AG20443 (cell line): ENCODE measurements at regions not wholly inside any gene's neighbourhood (a gene's known extent, or its start where the extent isn't known, plus 50 kb on each side); places are given as distances from the start of the nearest gene placed in this dataset.
"Not testable (repeated sequence)": the region's sequence is repeated elsewhere in the genome, so short reads cannot be mapped to it uniquely, and the experiment has no call there.

Experiments
- DNase-seq: peaks from one replicate; pipeline ENCODE4 v3.0.0; 2012; ENCODE audit warnings: low spot score, mixed read lengths

- DNase-seq, result no peak
Measured at GRCh38 chr3:87710511-87710910, 348.3 kb downstream of the CGGBP1 start.

GRCh38 chr3:87710028-87710427, 348.8 kb downstream of the CGGBP1 start:
- no peak for DNase-seq

DNA sequence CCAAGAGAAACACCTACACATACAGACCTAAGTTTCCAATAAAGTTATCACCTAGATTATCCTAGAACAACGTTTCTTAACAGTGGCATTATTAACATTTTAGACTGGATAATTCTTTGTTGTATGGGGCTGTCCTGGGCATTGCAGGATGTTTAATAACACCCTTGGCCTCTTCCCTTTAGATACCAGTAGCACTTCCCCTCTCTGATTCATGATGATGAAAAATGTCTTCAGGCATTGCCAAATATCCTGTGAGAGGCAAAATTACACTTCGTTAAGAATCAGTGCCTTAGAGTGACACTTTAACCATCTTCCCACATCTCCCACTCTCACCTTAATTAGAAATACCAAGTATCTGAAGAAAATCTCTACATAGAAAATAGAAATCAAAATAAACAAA, 352.6 kb downstream of the CGGBP1 start:
- no peak for DNase-seq

DNA sequence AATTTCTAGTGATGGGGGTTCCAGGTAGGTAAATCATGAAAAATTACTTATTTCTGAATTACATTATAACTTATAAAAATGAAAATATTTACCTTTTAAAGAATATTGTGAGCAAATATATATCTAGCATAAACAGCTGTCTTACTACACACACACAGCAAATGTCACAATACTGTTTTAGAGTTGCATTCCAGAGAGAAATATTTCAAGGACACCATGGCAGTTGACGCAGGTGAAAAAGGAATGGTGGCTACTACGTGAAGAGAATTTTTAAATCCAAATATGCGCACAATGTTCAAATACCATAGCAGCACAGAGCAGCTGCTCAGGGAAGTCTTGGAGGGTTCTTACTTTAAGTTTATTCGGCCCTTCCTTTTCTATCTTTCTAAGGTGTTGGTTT, 356.2 kb downstream of the CGGBP1 start:
- DNase-seq, result no peak

DNA sequence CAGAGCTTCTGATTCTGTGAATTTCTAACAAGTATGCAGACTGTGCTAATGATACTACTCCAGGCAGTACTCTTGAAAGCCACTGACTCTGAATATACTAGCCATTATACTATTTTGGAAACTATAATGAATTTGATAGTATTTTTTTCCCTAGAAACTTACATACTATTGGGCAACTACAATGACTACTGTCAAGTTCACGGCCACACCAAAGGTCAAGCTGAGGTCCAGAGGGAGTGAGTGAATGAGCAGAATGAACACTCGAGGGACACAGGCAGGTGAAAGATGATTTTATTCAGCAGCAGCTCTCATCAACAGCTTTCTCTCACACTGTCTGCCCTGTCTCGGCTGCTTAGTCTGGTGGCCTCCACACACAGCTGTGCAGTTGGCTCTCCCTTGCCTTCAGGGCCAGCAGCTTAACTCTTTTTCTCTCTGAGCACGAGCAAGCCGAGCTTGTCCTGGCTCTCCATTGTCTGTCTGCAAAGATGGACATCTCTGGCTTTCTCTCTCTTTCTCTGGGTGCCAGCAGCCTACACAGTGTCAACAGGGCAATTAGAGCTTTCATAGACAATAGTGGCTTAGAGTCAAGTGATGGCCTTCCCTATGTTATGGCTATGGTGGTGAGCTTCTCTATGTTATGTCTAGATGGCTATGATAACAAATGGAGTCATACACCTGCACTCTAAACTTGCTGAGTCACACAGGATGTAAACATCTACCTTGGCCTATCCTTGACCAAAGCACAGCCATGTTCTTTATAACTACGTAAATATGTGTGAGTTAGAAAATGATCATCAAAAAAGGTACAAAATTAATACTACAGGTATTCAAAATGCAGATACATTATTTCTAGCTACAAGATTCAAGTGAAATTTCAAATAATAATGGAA, 362.4 kb downstream of the CGGBP1 start:
- DNase-seq, result no peak

DNA sequence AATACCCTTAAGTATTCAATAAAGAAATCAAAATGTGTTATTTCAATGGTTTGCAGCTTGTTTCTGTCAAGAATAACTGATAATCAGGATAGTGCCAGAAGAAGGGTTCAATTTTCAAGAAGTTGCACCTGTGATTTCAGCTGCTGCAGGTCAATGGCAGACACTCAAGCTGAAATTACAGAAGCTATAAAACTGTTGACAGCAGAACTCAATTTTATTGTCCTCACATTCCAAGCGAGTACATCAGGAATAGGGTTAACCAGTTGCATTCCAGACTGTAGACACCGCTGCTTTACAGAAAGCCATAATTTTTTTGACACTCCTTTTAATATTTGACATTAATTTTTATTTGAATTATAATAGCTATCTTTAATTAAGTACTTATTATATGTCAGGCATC, 364.1 kb downstream of the CGGBP1 start:
- DNase-seq, result no peak

GRCh38 chr3:87691109-87691508, 367.7 kb downstream of the CGGBP1 start:
- DNase-seq, result no peak

DNA sequence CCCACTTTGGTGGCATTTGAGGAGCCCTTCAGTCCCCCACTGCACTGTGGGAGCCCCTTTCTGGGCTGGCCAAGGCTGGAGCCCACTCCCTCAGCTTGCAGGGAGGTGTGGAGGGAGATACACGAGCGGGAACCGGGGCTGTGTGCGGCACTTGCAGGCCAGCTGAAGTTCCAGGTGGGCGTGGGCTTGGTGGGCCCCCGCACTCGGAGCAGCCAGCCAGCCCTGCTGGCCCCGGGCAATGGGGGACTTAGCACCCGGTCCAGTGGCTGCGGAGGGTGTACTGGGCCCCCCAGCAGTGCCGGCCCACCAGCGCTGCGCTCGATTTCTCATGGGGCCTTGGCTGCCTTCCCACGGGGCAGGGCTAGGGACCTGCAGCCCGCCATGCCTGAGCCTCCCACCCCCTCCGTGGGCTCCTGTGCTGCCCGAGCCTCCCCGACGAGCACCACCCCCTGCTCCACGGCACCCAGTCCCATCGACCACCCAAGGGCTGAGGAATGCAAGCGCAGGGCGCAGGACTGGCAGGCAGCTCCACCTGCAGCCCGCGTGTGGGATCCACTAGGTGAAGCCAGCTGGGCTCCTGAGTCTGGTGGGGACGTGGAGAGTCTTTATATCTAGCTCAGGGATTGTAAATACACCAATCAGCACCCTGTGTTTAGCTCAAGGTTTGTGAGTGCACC, 379.7 kb downstream of the CGGBP1 start:
- DNase-seq, result not testable (repeated sequence)

DNA sequence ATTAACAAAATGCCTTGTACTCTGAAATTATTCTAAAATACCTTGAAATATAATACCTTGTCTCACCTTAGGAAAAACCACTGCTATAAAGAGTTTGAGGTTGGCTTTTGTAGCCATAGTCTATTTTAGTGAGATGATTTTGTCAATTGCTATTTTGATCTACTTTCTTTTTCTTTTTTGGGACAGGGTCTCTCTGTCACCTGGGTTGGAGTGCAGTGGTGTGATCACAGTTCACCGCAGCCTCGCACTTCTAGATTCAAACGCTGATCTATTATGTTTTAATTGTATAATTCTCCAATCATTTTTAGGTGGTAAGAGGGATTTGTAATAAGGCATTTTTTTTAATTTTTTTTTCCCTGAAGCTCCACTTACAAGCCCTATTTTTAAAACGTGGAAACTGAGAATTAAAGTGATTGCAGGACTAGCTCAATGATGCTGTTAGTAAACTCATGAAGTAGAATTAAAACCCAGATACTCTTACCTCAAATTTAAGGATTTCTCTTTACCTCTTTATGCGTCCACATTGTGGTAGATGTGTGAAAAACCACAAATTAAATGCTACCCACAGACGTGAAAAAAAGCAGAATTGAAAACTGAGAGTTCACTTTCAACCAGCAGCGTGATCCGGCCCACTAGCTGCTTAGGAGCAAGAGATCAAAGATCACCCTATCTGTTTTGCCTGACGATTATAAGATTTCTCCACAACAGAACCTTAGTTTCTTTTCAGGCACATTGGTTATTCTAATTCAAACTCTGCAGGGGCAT, 384.2 kb downstream of the CGGBP1 start:
- DNase-seq, result no peak

- DNase-seq, result no peak
Measured at GRCh38 chr3:87673132-87673531, 385.7 kb downstream of the CGGBP1 start.

GRCh38 chr3:87654184-87654583, 377.8 kb upstream of the POU1F1 start:
- no peak for DNase-seq

GRCh38 chr3:87653138-87653537, 376.8 kb upstream of the POU1F1 start:
- DNase-seq, result not testable (repeated sequence)

- no peak for DNase-seq
Measured at GRCh38 chr3:87634426-87634825, 358.0 kb upstream of the POU1F1 start.

- DNase-seq, result no peak
Measured at GRCh38 chr3:87627316-87627715, 350.9 kb upstream of the POU1F1 start.

DNA sequence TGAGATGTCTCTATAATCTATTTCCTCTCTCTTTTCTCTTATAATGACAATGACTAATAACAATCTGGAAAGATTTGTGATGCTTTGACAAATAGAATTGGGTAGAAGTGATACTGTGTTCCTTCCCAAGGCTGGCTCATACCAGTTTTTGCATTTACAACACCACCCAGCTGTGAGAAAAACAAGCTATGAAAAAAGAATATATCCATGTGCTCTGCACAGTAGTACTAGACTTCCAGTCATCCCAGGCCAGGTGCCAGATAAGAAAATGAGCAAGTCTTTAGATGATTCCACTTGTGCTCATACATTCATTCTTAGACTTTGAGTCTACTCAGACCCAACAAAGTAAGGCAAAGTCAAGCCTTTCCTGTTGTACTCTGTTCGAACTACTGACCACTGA, 350.2 kb upstream of the POU1F1 start:
- no peak for DNase-seq

- no peak for DNase-seq
Measured at GRCh38 chr3:87625876-87626275, 349.5 kb upstream of the POU1F1 start.

DNA sequence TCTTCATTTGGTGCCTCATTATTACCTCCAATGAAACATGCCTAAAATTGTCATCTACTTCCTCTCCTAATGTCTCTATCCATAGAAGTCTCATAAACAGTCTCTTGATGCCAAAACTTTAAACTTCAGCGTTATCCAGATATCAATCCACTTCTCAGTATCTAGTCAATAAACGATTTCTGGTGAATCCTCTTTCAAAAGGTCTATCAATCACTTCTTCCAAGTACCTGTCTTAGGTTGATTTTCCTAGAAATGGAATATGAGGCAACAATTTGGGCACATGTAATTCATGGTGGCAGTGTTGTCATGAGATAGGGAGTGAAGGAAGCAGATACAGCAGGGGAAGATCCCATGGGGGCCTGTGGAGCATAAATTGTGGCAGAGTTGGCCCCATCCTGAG, 348.5 kb upstream of the POU1F1 start:
- no peak for DNase-seq

GRCh38 chr3:87621667-87622066, 345.3 kb upstream of the POU1F1 start:
- no peak for DNase-seq

DNA sequence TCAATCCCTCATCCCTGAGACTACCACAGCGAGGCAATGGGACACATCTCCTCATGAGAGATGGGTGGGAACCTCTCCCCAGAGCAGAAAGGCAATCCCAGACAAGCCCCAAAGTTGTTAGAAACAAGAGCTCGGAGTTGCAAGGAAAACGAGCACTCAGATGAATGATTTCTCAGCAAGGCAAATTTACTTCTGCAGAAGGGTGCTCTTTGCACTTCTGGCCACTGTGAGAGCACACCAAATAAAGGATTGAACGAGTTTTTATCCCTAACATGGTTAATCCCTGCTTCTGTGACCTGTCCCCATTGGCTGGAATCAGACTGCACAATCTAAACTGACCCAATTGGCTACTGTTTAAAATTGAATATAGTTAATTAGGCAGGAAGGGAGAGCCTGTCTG, 339.1 kb upstream of the POU1F1 start:
- no peak for DNase-seq

GRCh38 chr3:87614998-87615397, 338.6 kb upstream of the POU1F1 start:
- no peak for DNase-seq

GRCh38 chr3:87607234-87607633, 330.9 kb upstream of the POU1F1 start:
- DNase-seq, result no peak

- DNase-seq, result no peak
Measured at GRCh38 chr3:87595798-87596197, 319.4 kb upstream of the POU1F1 start.

DNA sequence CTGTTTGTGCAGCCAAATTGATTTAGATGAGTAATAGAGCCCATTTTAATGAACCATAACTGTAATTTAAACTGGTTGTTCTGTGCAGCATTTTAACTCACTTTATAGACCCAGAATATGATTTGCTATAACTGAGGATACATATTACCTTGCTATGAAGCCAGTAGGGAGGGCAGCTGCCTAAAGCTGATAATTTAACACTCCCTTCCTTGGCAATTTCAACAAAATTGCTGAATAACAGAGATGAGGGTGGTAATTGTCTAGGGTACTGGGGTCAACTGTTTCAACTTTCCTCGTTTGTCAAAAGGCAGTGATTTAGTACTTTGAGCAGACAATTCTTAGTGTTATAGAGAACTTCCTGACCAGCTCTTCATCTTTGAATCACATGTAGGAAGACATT, 304.9 kb upstream of the POU1F1 start:
- no peak for DNase-seq
